ENCODE measurements at regions not wholly inside any gene's neighbourhood (a gene's known extent, or its start where the extent isn't known, plus 50 kb on each side); places are given as distances from the start of the nearest gene placed in this dataset.

GRCh38 chr14:96631030-96631429 is 128.8 kb downstream of the PAPOLA start:
- H3K4me3 ChIP-seq (ENCODE audit: control insufficient read depth, low read depth, low read length) = no peak overlapping the region
- TF ChIP-seq CTCF (conservative IDR thresholded peaks at IDR 0.05; ENCODE audit: control insufficient read depth, insufficient read depth, low read depth, low read length) = no peak
- no peak for DNase-seq (ENCODE audit: low read depth)

GRCh38 chr14:96631621-96632362 is 129.6 kb downstream of the PAPOLA start:
- no peak overlapping the region for H3K4me3 ChIP-seq (ENCODE audit: control insufficient read depth, low read depth, low read length)
- no peak for TF ChIP-seq CTCF (conservative IDR thresholded peaks at IDR 0.05; ENCODE audit: control insufficient read depth, insufficient read depth, low read depth, low read length)
- DNase-seq (ENCODE audit: low read depth) = no peak

- DNase-seq (ENCODE audit: low read depth) = no peak
- H3K4me3 ChIP-seq (ENCODE audit: control insufficient read depth, low read depth, low read length) = no peak overlapping the region
- no peak for TF ChIP-seq CTCF (conservative IDR thresholded peaks at IDR 0.05; ENCODE audit: control insufficient read depth, insufficient read depth, low read depth, low read length)
Measured at GRCh38 chr14:96632363-96632758, 130.2 kb downstream of the PAPOLA start.

DNA sequence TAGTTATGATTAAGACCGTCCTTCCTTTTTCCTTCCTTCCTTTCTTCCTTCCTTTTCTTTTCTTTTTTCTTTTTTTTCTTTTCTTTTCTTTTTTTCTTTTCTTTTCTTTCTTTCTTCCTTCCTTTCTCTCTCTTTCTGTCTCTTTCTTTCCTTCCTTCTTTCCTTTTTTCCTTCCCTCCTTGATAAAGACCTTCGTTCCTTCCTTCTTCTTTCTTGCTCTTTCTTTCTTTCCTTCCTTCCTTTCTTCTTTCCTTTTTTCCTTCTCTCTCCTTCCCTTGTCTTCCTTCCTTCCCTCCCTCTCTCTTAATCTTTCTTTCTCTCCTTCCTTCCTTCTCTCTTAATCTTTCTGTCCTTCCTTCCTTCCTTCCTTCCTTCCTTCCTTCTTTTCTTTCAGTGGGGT is 130.9 kb downstream of the PAPOLA start:
- no peak for TF ChIP-seq CTCF (conservative IDR thresholded peaks at IDR 0.05; ENCODE audit: control insufficient read depth, insufficient read depth, low read depth, low read length)

GRCh38 chr14:96634481-96634880 is 132.3 kb downstream of the PAPOLA start:
- DNase-seq (ENCODE audit: low read depth) = no peak
- TF ChIP-seq CTCF (conservative IDR thresholded peaks at IDR 0.05; ENCODE audit: control insufficient read depth, insufficient read depth, low read depth, low read length) = no peak

More for the DNA sequence above, 130.9 kb downstream of the PAPOLA start:
- no peak for DNase-seq (ENCODE audit: low read depth)
- no peak overlapping the region for H3K4me3 ChIP-seq (ENCODE audit: control insufficient read depth, low read depth, low read length)

GRCh38 chr14:96634896-96635295 is 132.7 kb downstream of the PAPOLA start:
- no peak overlapping the region for H3K4me3 ChIP-seq (ENCODE audit: control insufficient read depth, low read depth, low read length)
- TF ChIP-seq CTCF (conservative IDR thresholded peaks at IDR 0.05; ENCODE audit: control insufficient read depth, insufficient read depth, low read depth, low read length) = no peak
- no peak for DNase-seq (ENCODE audit: low read depth)

More at GRCh38 chr14:96634481-96634880, 132.3 kb downstream of the PAPOLA start:
- no peak overlapping the region for H3K4me3 ChIP-seq (ENCODE audit: control insufficient read depth, low read depth, low read length)
